ENCODE measurements at regions not wholly inside any gene's neighbourhood (a gene's known extent, or its start where the extent isn't known, plus 50 kb on each side); places are given as distances from the start of the nearest gene placed in this dataset.
"Not testable (repeated sequence)": the region's sequence is repeated elsewhere in the genome, so short reads cannot be mapped to it uniquely, and the experiment has no call there.

GRCh38 chrX:79506001-79506400, 138.9 kb upstream of the ITM2A start:
- peak; percentile 2 for DNase-seq (ENCODE audit: low spot score)

GRCh38 chrX:79482686-79483085, 115.6 kb upstream of the ITM2A start:
- no peak for DNase-seq (ENCODE audit: low spot score)

GRCh38 chrX:79477691-79478090, 110.6 kb upstream of the ITM2A start:
- no peak for DNase-seq (ENCODE audit: low spot score)

GRCh38 chrX:79466636-79467035, 99.5 kb upstream of the ITM2A start:
- no peak for DNase-seq (ENCODE audit: low spot score)

- no peak for DNase-seq (ENCODE audit: low spot score)
Observed at GRCh38 chrX:79462458-79462857, 95.3 kb upstream of the ITM2A start.

GRCh38 chrX:79456593-79456992, 89.5 kb upstream of the ITM2A start:
- not testable (repeated sequence) for DNase-seq (ENCODE audit: low spot score)

- DNase-seq (ENCODE audit: low spot score): no peak
Observed at GRCh38 chrX:79452881-79453280, 85.7 kb upstream of the ITM2A start.

GRCh38 chrX:79444694-79445210, 77.6 kb upstream of the ITM2A start:
- DNase-seq (ENCODE audit: low spot score): no peak

- no peak for DNase-seq (ENCODE audit: low spot score)
Observed at GRCh38 chrX:79443121-79443520, 76.0 kb upstream of the ITM2A start.

GRCh38 chrX:79440336-79440735, 73.2 kb upstream of the ITM2A start:
- no peak for DNase-seq (ENCODE audit: low spot score)

All from H4 (cell line).